WTC11 (cell line): ENCODE measurements at regions not wholly inside any gene's neighbourhood (a gene's known extent, or its start where the extent isn't known, plus 50 kb on each side); places are given as distances from the start of the nearest gene placed in this dataset.

ENCODE experiments used
- AFF4 ChIP-seq: sonication (generic); formaldehyde crosslinking; IDR thresholded peaks from 2 replicates; pipeline ENCODE4 v1.8.1; 2023; ENCODE audit warnings: mild to moderate bottlenecking, missing genetic modification reagents, borderline replicate concordance
- AR ChIP-seq: fragments of 250-450 bp; sonication (Bioruptor Pico); IDR thresholded peaks from 2 replicates; pipeline ENCODE4 v1.9.0; 2021; ENCODE audit warnings: mild to moderate bottlenecking
- CREM ChIP-seq: sonication (generic); formaldehyde crosslinking; IDR thresholded peaks from 2 replicates; pipeline ENCODE4 v1.8.1; 2022; ENCODE audit warnings: mild to moderate bottlenecking, missing genetic modification reagents, moderate library complexity
- FOXP4 ChIP-seq: sonication (generic); formaldehyde crosslinking; IDR thresholded peaks from 2 replicates; pipeline ENCODE4 v1.8.0; 2022; ENCODE audit warnings: mild to moderate bottlenecking, missing genetic modification reagents
- KAT7 ChIP-seq: sonication (generic); formaldehyde crosslinking; IDR thresholded peaks from 2 replicates; pipeline ENCODE4 v1.8.1; 2023; ENCODE audit warnings: missing genetic modification reagents, mild to moderate bottlenecking, borderline replicate concordance
- NR2C2 ChIP-seq: sonication (generic); formaldehyde crosslinking; IDR thresholded peaks from 2 replicates; pipeline ENCODE4 v1.8.0; 2022; ENCODE audit warnings: mild to moderate bottlenecking, missing genetic modification reagents
- ZNF263 ChIP-seq: sonication (generic); formaldehyde crosslinking; IDR thresholded peaks from 2 replicates; pipeline ENCODE4 v1.8.1; 2022; ENCODE audit warnings: low read depth, mild to moderate bottlenecking, moderate library complexity, missing genetic modification reagents
- TF ChIP-seq, protein P1 (sequence below): fragments of 200-600 bp; IDR thresholded peaks from 2 replicates; pipeline ENCODE4 v1.8.0; 2022; ENCODE audit warnings: antibody characterized with exemption
- TF ChIP-seq, protein P2 (sequence below): sonication (generic); formaldehyde crosslinking; IDR thresholded peaks from 2 replicates; pipeline ENCODE4 v1.8.0; 2022; ENCODE audit warnings: missing genetic modification reagents
- TF ChIP-seq, protein P3 (sequence below): sonication (generic); formaldehyde crosslinking; IDR thresholded peaks from 2 replicates; pipeline ENCODE4 v1.8.0; 2022; ENCODE audit warnings: mild to moderate bottlenecking, missing genetic modification reagents
- TF ChIP-seq, protein P4 (sequence below): sonication (generic); formaldehyde crosslinking; IDR thresholded peaks from 2 replicates; pipeline ENCODE4 v1.8.1; 2023; ENCODE audit warnings: mild to moderate bottlenecking, missing genetic modification reagents
- TF ChIP-seq, protein P5 (sequence below): sonication (generic); formaldehyde crosslinking; IDR thresholded peaks from 2 replicates; pipeline ENCODE4 v1.8.1; 2023; ENCODE audit warnings: mild to moderate bottlenecking, missing genetic modification reagents, moderate library complexity

- TF ChIP-seq AFF4 (CRISPR knock-in tag): no peak
- TF ChIP-seq ZNF263 (CRISPR knock-in tag): no peak
- TF ChIP-seq, protein P1, sequence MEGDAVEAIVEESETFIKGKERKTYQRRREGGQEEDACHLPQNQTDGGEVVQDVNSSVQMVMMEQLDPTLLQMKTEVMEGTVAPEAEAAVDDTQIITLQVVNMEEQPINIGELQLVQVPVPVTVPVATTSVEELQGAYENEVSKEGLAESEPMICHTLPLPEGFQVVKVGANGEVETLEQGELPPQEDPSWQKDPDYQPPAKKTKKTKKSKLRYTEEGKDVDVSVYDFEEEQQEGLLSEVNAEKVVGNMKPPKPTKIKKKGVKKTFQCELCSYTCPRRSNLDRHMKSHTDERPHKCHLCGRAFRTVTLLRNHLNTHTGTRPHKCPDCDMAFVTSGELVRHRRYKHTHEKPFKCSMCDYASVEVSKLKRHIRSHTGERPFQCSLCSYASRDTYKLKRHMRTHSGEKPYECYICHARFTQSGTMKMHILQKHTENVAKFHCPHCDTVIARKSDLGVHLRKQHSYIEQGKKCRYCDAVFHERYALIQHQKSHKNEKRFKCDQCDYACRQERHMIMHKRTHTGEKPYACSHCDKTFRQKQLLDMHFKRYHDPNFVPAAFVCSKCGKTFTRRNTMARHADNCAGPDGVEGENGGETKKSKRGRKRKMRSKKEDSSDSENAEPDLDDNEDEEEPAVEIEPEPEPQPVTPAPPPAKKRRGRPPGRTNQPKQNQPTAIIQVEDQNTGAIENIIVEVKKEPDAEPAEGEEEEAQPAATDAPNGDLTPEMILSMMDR: no peak
- TF ChIP-seq CREM (CRISPR knock-in tag): no peak
- TF ChIP-seq, protein P2, sequence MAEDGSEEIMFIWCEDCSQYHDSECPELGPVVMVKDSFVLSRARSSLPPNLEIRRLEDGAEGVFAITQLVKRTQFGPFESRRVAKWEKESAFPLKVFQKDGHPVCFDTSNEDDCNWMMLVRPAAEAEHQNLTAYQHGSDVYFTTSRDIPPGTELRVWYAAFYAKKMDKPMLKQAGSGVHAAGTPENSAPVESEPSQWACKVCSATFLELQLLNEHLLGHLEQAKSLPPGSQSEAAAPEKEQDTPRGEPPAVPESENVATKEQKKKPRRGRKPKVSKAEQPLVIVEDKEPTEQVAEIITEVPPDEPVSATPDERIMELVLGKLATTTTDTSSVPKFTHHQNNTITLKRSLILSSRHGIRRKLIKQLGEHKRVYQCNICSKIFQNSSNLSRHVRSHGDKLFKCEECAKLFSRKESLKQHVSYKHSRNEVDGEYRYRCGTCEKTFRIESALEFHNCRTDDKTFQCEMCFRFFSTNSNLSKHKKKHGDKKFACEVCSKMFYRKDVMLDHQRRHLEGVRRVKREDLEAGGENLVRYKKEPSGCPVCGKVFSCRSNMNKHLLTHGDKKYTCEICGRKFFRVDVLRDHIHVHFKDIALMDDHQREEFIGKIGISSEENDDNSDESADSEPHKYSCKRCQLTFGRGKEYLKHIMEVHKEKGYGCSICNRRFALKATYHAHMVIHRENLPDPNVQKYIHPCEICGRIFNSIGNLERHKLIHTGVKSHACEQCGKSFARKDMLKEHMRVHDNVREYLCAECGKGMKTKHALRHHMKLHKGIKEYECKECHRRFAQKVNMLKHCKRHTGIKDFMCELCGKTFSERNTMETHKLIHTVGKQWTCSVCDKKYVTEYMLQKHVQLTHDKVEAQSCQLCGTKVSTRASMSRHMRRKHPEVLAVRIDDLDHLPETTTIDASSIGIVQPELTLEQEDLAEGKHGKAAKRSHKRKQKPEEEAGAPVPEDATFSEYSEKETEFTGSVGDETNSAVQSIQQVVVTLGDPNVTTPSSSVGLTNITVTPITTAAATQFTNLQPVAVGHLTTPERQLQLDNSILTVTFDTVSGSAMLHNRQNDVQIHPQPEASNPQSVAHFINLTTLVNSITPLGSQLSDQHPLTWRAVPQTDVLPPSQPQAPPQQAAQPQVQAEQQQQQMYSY (CRISPR knock-in tag): no peak
- no peak for TF ChIP-seq AR (CRISPR knock-in tag)
- TF ChIP-seq FOXP4 (CRISPR knock-in tag): no peak
- TF ChIP-seq, protein P3, sequence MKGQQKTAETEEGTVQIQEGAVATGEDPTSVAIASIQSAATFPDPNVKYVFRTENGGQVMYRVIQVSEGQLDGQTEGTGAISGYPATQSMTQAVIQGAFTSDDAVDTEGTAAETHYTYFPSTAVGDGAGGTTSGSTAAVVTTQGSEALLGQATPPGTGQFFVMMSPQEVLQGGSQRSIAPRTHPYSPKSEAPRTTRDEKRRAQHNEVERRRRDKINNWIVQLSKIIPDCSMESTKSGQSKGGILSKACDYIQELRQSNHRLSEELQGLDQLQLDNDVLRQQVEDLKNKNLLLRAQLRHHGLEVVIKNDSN (CRISPR knock-in tag): no peak
- TF ChIP-seq, protein P4, sequence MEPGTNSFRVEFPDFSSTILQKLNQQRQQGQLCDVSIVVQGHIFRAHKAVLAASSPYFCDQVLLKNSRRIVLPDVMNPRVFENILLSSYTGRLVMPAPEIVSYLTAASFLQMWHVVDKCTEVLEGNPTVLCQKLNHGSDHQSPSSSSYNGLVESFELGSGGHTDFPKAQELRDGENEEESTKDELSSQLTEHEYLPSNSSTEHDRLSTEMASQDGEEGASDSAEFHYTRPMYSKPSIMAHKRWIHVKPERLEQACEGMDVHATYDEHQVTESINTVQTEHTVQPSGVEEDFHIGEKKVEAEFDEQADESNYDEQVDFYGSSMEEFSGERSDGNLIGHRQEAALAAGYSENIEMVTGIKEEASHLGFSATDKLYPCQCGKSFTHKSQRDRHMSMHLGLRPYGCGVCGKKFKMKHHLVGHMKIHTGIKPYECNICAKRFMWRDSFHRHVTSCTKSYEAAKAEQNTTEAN: no peak
- TF ChIP-seq KAT7: no peak
- no peak for TF ChIP-seq NR2C2 (CRISPR knock-in tag)
- TF ChIP-seq, protein P5, sequence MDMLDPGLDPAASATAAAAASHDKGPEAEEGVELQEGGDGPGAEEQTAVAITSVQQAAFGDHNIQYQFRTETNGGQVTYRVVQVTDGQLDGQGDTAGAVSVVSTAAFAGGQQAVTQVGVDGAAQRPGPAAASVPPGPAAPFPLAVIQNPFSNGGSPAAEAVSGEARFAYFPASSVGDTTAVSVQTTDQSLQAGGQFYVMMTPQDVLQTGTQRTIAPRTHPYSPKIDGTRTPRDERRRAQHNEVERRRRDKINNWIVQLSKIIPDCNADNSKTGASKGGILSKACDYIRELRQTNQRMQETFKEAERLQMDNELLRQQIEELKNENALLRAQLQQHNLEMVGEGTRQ: no peak
Measured at GRCh38 chr2:83993873-83994632, 465.0 kb downstream of the SUCLG1 start.
